AG04450 (cell line): ENCODE measurements at regions not wholly inside any gene's neighbourhood (a gene's known extent, or its start where the extent isn't known, plus 50 kb on each side); places are given as distances from the start of the nearest gene placed in this dataset.

Experiments used
- CTCF ChIA-PET: fragments of 300-600, 350-600 bp; formaldehyde crosslinking; extraction: SDS; loops from one replicate; lab custom pipeline; 2022; ENCODE audit warnings: antibody characterized with exemption, inconsistent platforms; lab: Charles Lee
- POLR2A ChIA-PET: fragments of 350-600 bp; formaldehyde crosslinking; extraction: SDS; loops from one replicate; lab custom pipeline; 2021; ENCODE audit warnings: antibody characterized with exemption, inconsistent platforms; lab: Yijun Ruan, JAX
- DNase-seq: peaks from one replicate; pipeline ENCODE4 v3.0.0-alpha.2; 2011; ENCODE audit warnings: low read depth, low spot score
- H3K27ac ChIP-seq: one replicate; pipeline ENCODE4 v1.5.1; 2012; ENCODE audit warnings: low read depth, low read length, control low read depth
- H3K27me3 ChIP-seq: one replicate; pipeline ENCODE4 v1.6.0; 2012; ENCODE audit warnings: low read length; ENCODE audit not compliant: control insufficient read depth, insufficient read depth
- H3K4me3 ChIP-seq: 2 replicates; pipeline ENCODE4 v1.5.1; 2011; ENCODE audit warnings: mild to moderate bottlenecking, low read depth, low read length, control low read depth
- H3K9me3 ChIP-seq: 2 replicates; pipeline ENCODE4 v1.5.1; 2012; ENCODE audit warnings: low read length; ENCODE audit not compliant: control insufficient read depth, insufficient read depth
- CTCF ChIP-seq: IDR thresholded peaks from 2 replicates; pipeline ENCODE4 v1.5.1; 2011; ENCODE audit warnings: low read depth, low read length, control low read depth, inconsistent platforms

- Histone ChIP-seq H3K27me3 (no peaks in the 10 kb centered on the region), H3K9me3 (peaks cover 16% of the 10 kb centered on the region), H3K27ac (no peak overlapping the region), H3K4me3 (no peak overlapping the region)
- no peak for TF ChIP-seq CTCF
- DNase-seq, result no peak
- CTCF ChIA-PET, result no interaction called here
- POLR2A ChIA-PET, result no interaction called here
These were observed 1827.0 kb downstream of the MRPL39 start for GRCh38 chr21:23780326-23780725.

- ChIA-PET POLR2A (no interaction called here), CTCF (no interaction called here)
- H3K4me3 ChIP-seq, result no peak overlapping the region
- no peak for DNase-seq
- no peaks in the 10 kb centered on the region for H3K27me3 ChIP-seq
- peaks cover 23% of the 10 kb centered on the region for H3K9me3 ChIP-seq
- TF ChIP-seq CTCF, result no peak
- no peak overlapping the region for H3K27ac ChIP-seq
These were observed 1863.5 kb downstream of the MRPL39 start for GRCh38 chr21:23743821-23744220.

- H3K27me3 ChIP-seq, result no peaks in the 10 kb centered on the region
- no peak for TF ChIP-seq CTCF
- CTCF ChIA-PET, result no interaction called here
- DNase-seq, result no peak
- POLR2A ChIA-PET, result no interaction called here
- peaks cover 20% of the 10 kb centered on the region for H3K9me3 ChIP-seq
- H3K4me3 ChIP-seq, result no peak overlapping the region
- no peak overlapping the region for H3K27ac ChIP-seq
These were observed 1866.8 kb downstream of the MRPL39 start for GRCh38 chr21:23740463-23740862.

- no peak overlapping the region for H3K4me3 ChIP-seq
- no peak for TF ChIP-seq CTCF
- ChIA-PET POLR2A (no interaction called here), CTCF (no interaction called here)
- H3K9me3 ChIP-seq, result peaks cover 15% of the 10 kb centered on the region
- H3K27ac ChIP-seq, result no peak overlapping the region
- no peaks in the 10 kb centered on the region for H3K27me3 ChIP-seq
- no peak for DNase-seq
These were observed 1874.5 kb downstream of the MRPL39 start for GRCh38 chr21:23732776-23733175.

- no peak for DNase-seq
- TF ChIP-seq CTCF, result no peak
- no peaks in the 10 kb centered on the region for H3K27me3 ChIP-seq
- H3K27ac ChIP-seq, result no peak overlapping the region
- POLR2A ChIA-PET, result no interaction called here
- peaks cover 9% of the 10 kb centered on the region for H3K9me3 ChIP-seq
- CTCF ChIA-PET, result interaction anchor here (0.7 kb wide), 1 partner anchor 993 kb away, joined by 7 read pairs; no protein-coding TSS in a partner anchor
- no peak overlapping the region for H3K4me3 ChIP-seq
These were observed 1878.0 kb downstream of the MRPL39 start for GRCh38 chr21:23729331-23729730.
